ENCODE measurements at regions not wholly inside any gene's neighbourhood (a gene's known extent, or its start where the extent isn't known, plus 50 kb on each side); places are given as distances from the start of the nearest gene placed in this dataset.

DNA sequence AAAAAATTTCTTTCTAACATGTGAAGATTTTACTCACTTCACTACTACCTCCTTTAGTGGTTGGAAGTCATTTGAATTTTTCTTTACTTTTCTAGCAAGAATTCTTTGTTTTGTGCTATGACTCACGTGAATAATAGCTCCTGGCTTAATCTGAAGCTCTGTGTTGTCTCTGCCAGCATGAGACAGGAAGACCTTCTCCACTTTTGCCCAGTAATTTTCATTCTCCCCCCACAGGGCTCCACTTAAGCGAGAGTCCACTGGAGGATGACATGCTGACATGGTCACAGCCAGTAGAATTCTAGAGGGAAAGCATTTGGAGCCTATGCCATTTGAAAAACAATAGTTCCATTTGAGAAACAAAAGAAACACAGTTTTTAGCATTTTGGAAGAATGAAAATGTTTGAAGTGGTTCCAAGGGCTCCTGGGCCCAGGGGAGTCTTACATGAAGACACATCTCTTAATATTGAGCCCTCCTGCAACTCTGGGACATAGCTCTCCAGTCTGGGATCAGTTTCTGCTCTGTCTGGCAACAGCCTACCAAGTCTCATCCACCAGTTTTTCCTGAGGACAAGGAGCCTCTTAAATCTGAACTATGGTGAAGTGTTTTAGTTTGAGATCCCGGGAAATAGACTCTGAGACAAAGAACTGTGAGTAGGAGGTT is 231.4 kb downstream of the PAX1 start:
- DNase-seq, result no peak

- DNase-seq, result no peak
These were observed 230.8 kb downstream of the PAX1 start for GRCh38 chr20:21936261-21936660.

GRCh38 chr20:21933526-21933925 is 228.1 kb downstream of the PAX1 start:
- no peak for DNase-seq

DNA sequence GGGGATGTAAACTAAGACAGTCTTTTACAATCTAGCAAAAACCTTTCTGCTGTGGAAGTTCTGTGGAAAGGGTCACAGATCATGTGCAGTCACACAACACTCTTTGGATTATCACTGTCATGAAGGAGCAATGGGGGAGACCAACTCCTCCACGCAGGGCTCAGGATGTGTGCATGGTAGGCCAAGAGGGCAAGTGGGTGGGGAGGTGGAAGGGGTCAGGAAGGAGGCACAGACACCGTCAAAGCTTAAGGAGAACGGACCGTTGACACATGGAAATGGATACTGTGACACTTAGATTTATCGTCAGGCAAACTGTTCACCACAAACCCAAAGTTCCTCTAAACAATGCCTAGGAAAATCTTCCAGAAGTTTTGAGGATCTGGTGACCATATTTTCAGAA is 215.8 kb downstream of the PAX1 start:
- DNase-seq, result no peak

DNA sequence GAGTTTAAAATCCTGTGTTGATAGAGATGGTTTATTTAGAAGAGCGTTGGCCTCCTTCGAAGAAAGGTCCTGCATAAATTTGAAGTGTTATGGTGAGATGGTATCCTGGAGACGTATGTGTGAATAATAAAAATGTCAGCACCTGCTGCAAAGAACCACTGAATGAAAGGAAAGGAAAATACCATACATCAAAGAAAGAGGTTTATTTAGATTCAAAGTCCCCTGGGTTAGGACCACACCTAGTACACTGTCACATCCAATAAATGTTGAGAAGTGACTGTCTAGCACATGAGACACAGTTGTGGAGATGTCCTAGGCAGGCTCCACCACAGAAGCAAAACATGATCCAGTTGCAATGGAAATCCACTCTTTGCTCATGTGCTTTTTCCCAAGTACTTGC is 214.7 kb downstream of the PAX1 start:
- DNase-seq, result no peak

DNA sequence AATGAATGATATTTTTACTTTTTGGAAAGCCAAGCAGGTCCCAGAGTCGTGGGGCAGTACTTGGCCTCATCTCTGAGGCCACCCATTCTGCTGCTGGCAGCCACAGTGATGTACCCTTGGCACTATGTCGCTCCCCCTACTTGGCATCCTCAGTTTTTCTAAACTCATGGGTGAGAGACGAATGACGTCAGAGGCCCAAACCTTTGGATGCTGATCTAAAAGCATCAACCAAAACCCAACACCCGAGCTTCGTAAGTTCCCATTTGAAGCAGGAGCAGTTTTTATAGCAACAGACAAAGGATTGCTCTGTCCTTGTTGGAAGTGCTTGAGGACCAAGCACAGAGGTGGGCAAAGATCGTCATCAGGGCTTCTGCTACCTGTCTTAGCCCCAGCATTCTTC is 212.9 kb downstream of the PAX1 start:
- DNase-seq, result no peak

GRCh38 chr20:21902391-21902790 is 196.9 kb downstream of the PAX1 start:
- no peak for DNase-seq

DNA sequence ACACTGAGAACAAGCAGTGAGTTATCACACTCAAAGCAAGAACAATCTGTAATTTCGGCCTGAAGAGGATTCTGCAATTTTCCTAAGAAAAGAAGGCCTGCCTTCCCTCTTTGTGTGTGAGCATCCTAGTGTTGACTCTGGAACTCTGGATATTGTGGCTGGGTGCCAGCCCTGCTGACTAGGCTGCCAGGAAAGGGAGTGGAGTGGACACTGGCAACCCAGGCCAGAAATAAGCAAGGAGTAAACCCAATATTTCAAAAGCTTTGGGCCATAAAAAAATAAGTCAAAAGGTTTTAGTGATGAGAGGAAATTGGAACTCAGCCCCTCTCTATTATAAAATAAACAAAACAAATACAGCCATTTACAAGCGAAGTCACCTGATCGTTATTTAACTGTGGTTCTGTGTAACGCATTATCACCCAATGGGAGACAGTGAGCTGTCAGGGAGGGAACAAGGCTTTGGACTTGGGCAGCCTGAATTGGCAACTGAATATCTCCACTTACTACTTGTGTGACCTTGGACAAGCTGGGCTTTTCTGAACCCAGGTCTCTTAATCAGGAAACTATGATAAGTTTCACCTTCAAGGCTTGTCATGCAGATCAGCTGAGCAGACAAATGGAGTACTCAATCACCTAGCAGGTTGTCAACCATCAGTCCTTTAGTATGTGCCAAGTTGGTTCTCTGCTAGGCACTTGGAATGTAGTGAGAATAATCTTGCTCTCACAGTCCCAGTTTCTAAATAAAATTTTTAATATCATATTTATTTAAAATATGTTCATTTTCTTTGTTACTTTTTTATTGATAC is 196.2 kb downstream of the PAX1 start:
- no peak for DNase-seq

DNA sequence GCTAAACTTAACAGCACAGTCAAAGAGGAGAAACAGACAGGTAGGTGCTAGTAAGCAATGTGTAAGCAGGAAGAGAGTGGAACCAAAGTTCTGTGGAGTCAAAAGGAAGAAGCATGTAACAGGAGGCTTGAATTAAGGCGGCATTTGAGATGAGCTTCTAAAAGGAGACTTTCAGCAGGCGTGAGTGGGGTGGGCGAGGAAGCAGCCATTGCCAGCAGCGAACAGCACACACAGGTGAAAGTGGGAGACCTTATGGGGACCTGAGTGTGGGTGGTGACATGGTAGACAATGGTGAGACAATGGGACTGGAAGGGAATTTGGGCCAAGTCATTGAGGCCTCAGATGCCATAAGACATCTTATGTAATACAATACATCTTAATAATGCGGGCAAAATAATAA is 195.0 kb downstream of the PAX1 start:
- no peak for DNase-seq

- no peak for DNase-seq
These were observed 169.5 kb downstream of the PAX1 start for GRCh38 chr20:21874921-21875320.

- DNase-seq, result no peak
These were observed 168.7 kb downstream of the PAX1 start for GRCh38 chr20:21874127-21874526.

DNA sequence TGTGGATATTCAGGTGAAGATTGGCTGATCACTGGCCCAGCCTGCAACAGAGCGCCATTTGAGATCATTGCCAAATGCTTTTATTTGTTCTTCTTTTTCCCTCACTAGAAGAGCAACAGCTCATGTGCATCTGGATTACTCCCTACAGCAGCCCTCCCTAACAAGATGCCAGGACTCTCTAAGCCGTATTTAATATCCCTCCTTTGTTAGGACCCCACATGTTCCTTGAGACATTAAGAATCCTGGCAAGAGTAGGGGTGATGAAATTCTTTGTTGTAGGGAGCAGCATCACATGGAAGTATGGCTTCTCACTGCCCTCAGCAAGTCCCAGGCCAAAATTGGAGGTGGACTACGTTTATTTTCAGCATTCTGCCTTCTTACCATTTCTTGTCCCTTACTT is 167.8 kb downstream of the PAX1 start:
- no peak for DNase-seq

GRCh38 chr20:21867811-21868210 is 162.3 kb downstream of the PAX1 start:
- no peak for DNase-seq

- no peak for DNase-seq
These were observed 161.9 kb downstream of the PAX1 start for GRCh38 chr20:21867353-21867752.

- no peak for DNase-seq
These were observed 157.5 kb downstream of the PAX1 start for GRCh38 chr20:21862956-21863355.

- no peak for DNase-seq
These were observed 156.9 kb downstream of the PAX1 start for GRCh38 chr20:21862259-21862946.

DNA sequence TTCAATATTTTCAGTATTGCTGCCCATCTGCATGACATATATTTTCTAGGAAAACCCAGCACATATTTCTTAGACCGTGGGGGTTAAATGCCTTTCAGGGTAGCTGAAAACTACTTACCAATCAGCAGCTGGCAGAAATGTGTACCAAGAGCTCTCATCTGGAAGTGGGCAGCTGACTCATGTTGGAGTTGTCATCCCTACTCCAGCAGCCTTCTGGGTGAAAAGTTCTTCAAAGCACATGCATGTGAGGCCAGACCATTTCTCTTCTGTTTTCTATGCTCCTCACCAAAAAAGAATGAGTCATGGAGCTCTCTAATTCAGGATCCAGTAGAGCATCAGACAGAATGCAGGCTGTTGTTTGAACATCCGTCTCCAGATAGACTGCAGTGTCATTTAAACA is 135.5 kb downstream of the PAX1 start:
- no peak for DNase-seq

DNA sequence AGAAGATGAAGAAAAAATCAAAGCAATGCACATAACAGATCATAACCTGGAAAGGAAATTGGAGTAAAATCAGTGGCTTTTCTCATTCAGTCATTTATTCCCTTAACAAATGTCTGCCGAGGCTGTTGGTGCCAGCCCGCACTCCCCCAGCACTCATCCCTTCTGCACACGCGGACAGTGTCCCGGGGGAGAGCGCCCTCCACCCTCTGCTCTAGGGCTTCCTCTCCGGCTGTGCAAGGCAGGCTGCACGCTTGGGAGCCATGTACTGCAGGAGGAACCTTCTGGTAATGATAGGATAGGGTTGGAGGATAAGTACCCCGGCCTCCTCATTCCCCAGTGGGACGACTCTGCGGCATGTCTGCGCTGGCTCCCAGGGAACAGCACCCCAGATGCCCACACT is 134.5 kb downstream of the PAX1 start:
- DNase-seq, result no peak

DNA sequence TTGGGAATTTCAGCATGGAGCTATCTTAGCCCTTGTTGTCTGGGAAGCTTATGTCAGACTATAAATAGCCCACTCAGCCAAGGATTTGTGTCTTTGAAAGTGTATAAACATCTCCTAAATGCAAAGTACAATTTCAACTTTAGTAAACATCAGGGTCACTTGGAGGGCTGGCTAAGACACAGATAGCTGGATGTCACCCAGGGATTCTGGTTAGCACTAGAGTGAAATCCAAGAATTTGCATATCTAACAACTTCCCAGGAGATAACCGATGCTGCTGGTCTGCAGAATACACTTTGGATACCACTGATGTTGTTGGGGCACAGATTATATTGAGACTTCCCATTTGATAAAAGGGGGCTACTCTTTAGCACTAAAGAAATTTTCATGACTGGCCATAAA is 130.9 kb downstream of the PAX1 start:
- no peak for DNase-seq

- no peak for DNase-seq
These were observed 129.6 kb downstream of the PAX1 start for GRCh38 chr20:21835042-21835441.

- DNase-seq, result no peak
These were observed 127.2 kb downstream of the PAX1 start for GRCh38 chr20:21832442-21833385.

GRCh38 chr20:21826976-21827375 is 121.5 kb downstream of the PAX1 start:
- no peak for DNase-seq

DNA sequence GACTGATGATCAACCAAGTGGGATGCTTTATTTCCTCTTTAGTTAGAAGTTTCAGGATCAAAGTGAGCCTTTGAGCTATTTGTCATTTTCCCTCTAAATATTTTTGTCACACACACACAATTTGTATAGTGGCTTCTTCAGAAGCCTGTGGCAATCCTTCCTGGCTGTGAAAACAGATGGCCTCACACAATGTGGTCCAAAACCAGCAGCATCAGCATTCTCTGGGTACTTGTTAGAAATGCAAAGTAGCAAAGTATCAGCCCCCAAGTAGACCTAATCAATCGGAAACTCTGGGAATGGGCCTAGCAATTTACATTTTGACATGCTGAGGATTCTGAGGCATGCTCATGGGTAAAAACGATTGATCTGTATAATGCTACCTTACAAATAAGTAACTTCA is 115.9 kb downstream of the PAX1 start:
- no peak for DNase-seq
